GM13976 (cell line): ENCODE measurements at regions not wholly inside any gene's neighbourhood (a gene's known extent, or its start where the extent isn't known, plus 50 kb on each side); places are given as distances from the start of the nearest gene placed in this dataset.
"Not testable (repeated sequence)": the region's sequence is repeated elsewhere in the genome, so short reads cannot be mapped to it uniquely, and the experiment has no call there.

Experiments used
- DNase-seq: peaks from one replicate; pipeline ENCODE4 v3.0.0; 2012; ENCODE audit warnings: low spot score
- in situ Hi-C: fragments of 300-500 bp; cut with MboI; formaldehyde crosslinking; loops from one replicate; pipeline ENCODE4 v1.12.0; 2022; ENCODE audit warnings: low sequenced_read_pairs, mixed read lengths, inconsistent platforms; ENCODE audit not compliant: unreplicated experiment
- TF ChIP-seq, protein P1 (sequence below): IDR thresholded peaks from 2 replicates; pipeline ENCODE4 v1.5.1; 2012; ENCODE audit warnings: borderline replicate concordance, mild to moderate bottlenecking; ENCODE audit not compliant: insufficient read depth; ENCODE audit errors: extremely low read depth, missing control alignments, control extremely low read depth

DNA sequence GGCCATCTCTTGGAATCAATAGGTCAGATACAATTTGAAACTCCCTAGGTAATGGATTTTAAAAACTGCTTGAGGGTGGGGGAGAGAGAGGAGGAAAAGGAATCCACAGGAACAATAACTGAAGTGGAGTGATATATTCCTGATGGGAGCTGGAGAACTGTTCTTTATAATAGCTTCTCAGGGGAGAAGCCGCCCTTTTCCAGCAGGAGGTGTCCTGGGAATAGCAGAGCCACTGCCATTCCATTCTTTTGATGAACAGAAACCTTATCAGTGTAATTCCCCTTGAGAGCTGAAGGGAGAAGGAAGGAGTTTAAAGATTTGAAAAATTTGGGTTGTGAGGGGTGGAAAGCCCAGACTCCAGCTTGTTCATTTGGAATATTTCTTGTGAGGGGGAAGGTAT lies 504.9 kb upstream of the DPH6 start:
- no peak for DNase-seq
- TF ChIP-seq, protein P1, sequence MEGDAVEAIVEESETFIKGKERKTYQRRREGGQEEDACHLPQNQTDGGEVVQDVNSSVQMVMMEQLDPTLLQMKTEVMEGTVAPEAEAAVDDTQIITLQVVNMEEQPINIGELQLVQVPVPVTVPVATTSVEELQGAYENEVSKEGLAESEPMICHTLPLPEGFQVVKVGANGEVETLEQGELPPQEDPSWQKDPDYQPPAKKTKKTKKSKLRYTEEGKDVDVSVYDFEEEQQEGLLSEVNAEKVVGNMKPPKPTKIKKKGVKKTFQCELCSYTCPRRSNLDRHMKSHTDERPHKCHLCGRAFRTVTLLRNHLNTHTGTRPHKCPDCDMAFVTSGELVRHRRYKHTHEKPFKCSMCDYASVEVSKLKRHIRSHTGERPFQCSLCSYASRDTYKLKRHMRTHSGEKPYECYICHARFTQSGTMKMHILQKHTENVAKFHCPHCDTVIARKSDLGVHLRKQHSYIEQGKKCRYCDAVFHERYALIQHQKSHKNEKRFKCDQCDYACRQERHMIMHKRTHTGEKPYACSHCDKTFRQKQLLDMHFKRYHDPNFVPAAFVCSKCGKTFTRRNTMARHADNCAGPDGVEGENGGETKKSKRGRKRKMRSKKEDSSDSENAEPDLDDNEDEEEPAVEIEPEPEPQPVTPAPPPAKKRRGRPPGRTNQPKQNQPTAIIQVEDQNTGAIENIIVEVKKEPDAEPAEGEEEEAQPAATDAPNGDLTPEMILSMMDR = no peak
- in situ Hi-C loops = no loop called here

GRCh38 chr15:36052641-36053040 lies 506.7 kb upstream of the DPH6 start:
- in situ Hi-C loops = not testable (repeated sequence)

DNA sequence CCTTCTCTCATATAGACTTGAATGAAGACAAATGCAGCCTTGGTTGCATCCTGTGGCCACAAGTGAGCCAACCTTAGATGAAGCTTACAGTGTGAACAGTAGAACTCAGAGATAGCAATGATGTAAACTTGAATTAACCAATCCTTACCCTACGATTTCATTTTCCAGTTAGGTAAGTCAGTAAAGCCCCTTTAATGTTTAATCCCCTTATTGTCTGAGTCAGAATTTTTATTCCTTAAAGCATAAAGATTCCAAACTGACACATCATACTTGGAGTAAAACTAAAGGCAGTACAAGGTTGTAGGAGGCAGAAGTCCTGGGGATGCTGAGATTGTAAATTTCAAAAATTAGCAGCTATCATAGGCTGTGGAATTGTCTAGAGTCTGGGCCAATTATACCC lies 507.8 kb upstream of the DPH6 start:
- in situ Hi-C loops = no loop called here
- TF ChIP-seq, protein P1 = no peak
- DNase-seq = no peak

More at GRCh38 chr15:36052641-36053040, 506.7 kb upstream of the DPH6 start:
- DNase-seq = not testable (repeated sequence)

GRCh38 chr15:36059596-36059995 lies 513.6 kb upstream of the DPH6 start:
- DNase-seq = no peak
- TF ChIP-seq, protein P1 = no peak
- in situ Hi-C loops = no loop called here

DNA sequence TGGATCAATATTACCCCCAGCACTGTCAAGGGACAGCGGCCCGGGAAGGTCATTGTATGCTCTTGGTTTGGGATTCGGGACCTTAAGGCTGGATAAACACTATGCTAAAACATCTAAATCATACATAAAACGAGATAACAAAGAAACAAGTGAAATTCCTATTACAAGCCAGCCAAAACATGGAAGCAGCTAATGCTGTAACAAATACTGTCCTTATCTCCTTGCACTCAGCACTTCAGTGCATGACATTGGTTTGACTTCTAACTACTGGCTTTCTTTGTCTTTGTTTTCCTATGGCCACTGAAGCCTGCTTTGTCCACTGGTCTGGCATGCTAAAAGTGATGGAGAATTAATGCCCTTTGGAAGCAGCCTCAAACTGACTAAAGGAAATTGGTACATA lies 516.4 kb upstream of the DPH6 start:
- in situ Hi-C loops = no loop called here
- TF ChIP-seq, protein P1 = no peak
- DNase-seq = no peak

DNA sequence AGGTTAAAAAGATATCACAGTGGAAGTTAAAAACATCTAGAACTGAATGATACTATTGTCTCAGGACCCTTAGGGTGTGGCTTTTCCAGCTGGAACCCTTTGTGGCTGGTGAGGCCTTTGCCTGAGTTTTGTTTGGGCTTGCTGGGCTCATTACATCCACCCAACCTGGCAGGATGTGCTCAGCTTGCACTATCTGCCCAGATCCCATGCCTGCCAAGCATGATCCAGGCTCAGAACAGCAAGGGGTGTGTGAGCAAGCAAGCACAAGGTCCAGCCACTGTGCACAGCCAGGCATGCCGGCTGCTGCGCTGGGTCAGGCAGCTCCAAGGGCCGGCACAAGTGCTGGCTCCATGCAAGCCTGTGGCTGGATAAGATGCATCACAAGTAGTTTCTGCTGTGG lies 512.7 kb upstream of the CDIN1 start:
- TF ChIP-seq, protein P1 = no peak
- DNase-seq = no peak
- in situ Hi-C loops = no loop called here

- TF ChIP-seq, protein P1 = no peak
- DNase-seq = no peak
- in situ Hi-C loops = no loop called here
Measured at GRCh38 chr15:36067483-36068274, 511.7 kb upstream of the CDIN1 start.
